Naive thymus-derived CD4-positive, alpha-beta T cell (primary cell): ENCODE measurements at regions not wholly inside any gene's neighbourhood (a gene's known extent, or its start where the extent isn't known, plus 50 kb on each side); places are given as distances from the start of the nearest gene placed in this dataset.

ENCODE experiments used
- ATAC-seq: fragments of 150-1000 bp; cut with Tn5 transposase; 2 replicates; pipeline ENCODE4 v1.10.0; 2021; ENCODE audit warnings: mild to moderate bottlenecking, moderate library complexity
- CTCF ChIA-PET: fragments of 350-600 bp; sonication (Branson Sonifier 250); formaldehyde crosslinking; loops from one replicate; lab custom pipeline; 2021; ENCODE audit warnings: antibody characterized with exemption; lab: Charles Lee
- POLR2A ChIA-PET: fragments of 350-600 bp; sonication (Branson Sonifier 250); formaldehyde crosslinking; loops from one replicate; lab custom pipeline; 2021; ENCODE audit warnings: antibody characterized with exemption, inconsistent platforms; lab: Charles Lee
- DNase-seq, 9 donors: peaks; one replicate each; pipeline versions ENCODE4 v3.0.0 to v3.0.0-alpha.2; 2020 to 2022; ENCODE audit warnings: mixed read lengths in 1 of 9
- H3K27ac ChIP-seq: one replicate; pipeline ENCODE4 v1.7.0; 2013; ENCODE audit warnings: mild to moderate bottlenecking, low read depth, low read length, moderate library complexity
- H3K27me3 ChIP-seq, 2 donors: one replicate each; pipeline ENCODE4 v1.7.0; 2013; ENCODE audit warnings: low read length in 2 of 2, mild to moderate bottlenecking in 2 of 2, moderate library complexity in 2 of 2; ENCODE audit not compliant: control insufficient read depth in 2 of 2, insufficient read depth in 2 of 2
- H3K36me3 ChIP-seq, 3 experiments: 1 replicate in 2 of 3; 2 replicates in 1 of 3; pipeline ENCODE4 v1.7.0; 2013; ENCODE audit warnings: low read length in 3 of 3, mild to moderate bottlenecking in 3 of 3, moderate library complexity in 1 of 3; ENCODE audit not compliant: insufficient read depth in 3 of 3, control insufficient read depth in 2 of 3
- H3K4me1 ChIP-seq, 2 donors: one replicate each; pipeline ENCODE4 v1.7.0; 2013; ENCODE audit warnings: low read length in 2 of 2, mild to moderate bottlenecking in 2 of 2, moderate library complexity in 1 of 2; ENCODE audit not compliant: control insufficient read depth in 2 of 2, insufficient read depth in 2 of 2
- H3K4me3 ChIP-seq: 2 replicates; pipeline ENCODE4 v1.7.0; 2013; ENCODE audit warnings: mild to moderate bottlenecking, low read length
- H3K9me3 ChIP-seq, 3 experiments: 1 replicate in 2 of 3; 2 replicates in 1 of 3; pipeline ENCODE4 v1.7.0; 2013; ENCODE audit warnings: low read length in 3 of 3; ENCODE audit not compliant: control insufficient read depth in 2 of 3
- H3K27ac Mint-ChIP-seq, 9 donors: one replicate each; pipeline ENCODE4 v1.8.0; 2020 to 2022; ENCODE audit warnings: mixed read lengths in 9 of 9, mild to moderate bottlenecking in 8 of 9, moderate library complexity in 5 of 9, inconsistent platforms in 2 of 9
- H3K27me3 Mint-ChIP-seq, 5 donors: one replicate each; pipeline ENCODE4 v1.8.0; 2021 to 2022; ENCODE audit warnings: mixed read lengths in 5 of 5, mild to moderate bottlenecking in 1 of 5
- H3K36me3 Mint-ChIP-seq, 5 donors: one replicate each; pipeline ENCODE4 v1.8.0; 2020 to 2022; ENCODE audit warnings: mixed read lengths in 5 of 5, mild to moderate bottlenecking in 3 of 5, inconsistent platforms in 1 of 5
- H3K4me1 Mint-ChIP-seq, 7 donors: one replicate each; pipeline ENCODE4 v1.8.0; 2020 to 2022; ENCODE audit warnings: mixed read lengths in 7 of 7, mild to moderate bottlenecking in 3 of 7, inconsistent platforms in 1 of 7
- H3K4me3 Mint-ChIP-seq, 10 donors: one replicate each; pipeline ENCODE4 v1.8.0; 2020 to 2022; ENCODE audit warnings: mild to moderate bottlenecking in 10 of 10, mixed read lengths in 10 of 10, moderate library complexity in 6 of 10, inconsistent platforms in 2 of 10
- H3K9me3 Mint-ChIP-seq, 11 donors: one replicate each; pipeline ENCODE4 v1.8.0; 2020 to 2022; ENCODE audit warnings: mixed read lengths in 11 of 11, mild to moderate bottlenecking in 4 of 11, inconsistent platforms in 1 of 11, moderate library complexity in 1 of 11
- intact Hi-C, 2 donors: fragments of 100-400 bp; cut with micrococcal nuclease; formaldehyde crosslinking; loops; one replicate each; pipeline ENCODE4 v1.15.1; 2023

DNA sequence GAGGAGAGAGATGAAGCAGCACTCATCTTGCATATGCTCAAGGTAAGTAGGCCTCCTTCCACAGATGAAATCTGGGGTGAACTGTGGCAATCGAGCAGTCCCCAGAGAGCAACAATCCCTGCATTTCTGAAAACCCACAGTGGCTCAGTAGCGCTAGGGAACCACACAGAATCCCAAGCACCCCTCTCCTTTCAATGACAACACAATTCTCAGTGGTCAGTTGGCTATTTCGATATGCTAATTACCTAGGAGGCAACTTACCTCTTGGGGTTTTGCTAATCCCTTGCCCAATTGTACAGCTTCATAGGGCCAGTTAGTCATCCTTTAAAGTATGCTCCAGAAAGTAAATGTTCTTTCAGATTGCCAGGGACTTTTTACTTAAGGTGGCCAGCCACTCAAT is 1035.7 kb downstream of the BCL11B start:
- Histone ChIP-seq H3K36me3 (no peaks in the 10 kb centered on the region), H3K27ac (no peak overlapping the region), H3K27me3 (no peaks in the 10 kb centered on the region), H3K9me3 (no peaks in the 10 kb centered on the region), H3K4me1 (peaks cover 0 to 28% of the 10 kb centered on the region in 2 donors), H3K4me3 (no peak overlapping the region)
- Mint-ChIP-seq H3K36me3 (peaks cover 0 to 6% (median 3%) of the 10 kb centered on the region in 5 donors), H3K27ac (peak overlapping the region in 5 of 9 donors; percentile 30 to 68 (median 57)), H3K27me3 (no peaks in the 10 kb centered on the region), H3K4me1 (peaks cover 26 to 87% (median 78%) of the 10 kb centered on the region in 7 donors), H3K4me3 (peak overlapping the region in 3 of 10 donors; percentile 4 to 23 (median 14)), H3K9me3 (peaks cover 0 to 5% (median 0%) of the 10 kb centered on the region in 11 donors)
- ChIA-PET CTCF (no interaction called here), POLR2A (interaction anchor here (0.9 to 1.4 kb wide), 4 partner anchors 9 to 96 kb away, joined by 3 to 5 read pairs (median 4); no protein-coding TSS in a partner anchor)
- intact Hi-C loops, result no loop called here
- ATAC-seq (no peak), DNase-seq (no peak)

DNA sequence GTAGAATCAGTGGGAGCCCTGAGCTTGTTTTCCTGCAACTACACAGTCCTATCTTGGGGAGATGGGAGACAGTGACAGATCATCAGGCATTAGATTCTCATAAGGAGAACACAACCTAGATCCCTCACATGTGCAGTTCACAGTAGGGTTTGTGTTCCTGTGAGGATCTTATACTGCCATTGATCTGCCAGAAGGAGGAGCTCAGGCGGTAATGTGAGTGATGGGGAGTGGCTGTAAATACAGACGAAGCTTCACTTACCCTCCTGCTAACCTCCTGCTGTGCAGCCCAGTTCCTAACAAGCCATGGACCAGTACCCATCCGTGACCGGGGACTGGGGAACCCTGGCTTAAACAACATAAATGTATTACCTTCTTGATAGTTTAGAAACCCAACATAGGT is 1034.1 kb downstream of the BCL11B start:
- no peaks in the 10 kb centered on the region for H3K27me3 ChIP-seq
- no peak overlapping the region for H3K27ac ChIP-seq
- H3K4me1 Mint-ChIP-seq, result peaks cover 26 to 89% (median 73%) of the 10 kb centered on the region in 7 donors
- peaks cover 0 to 5% (median 0%) of the 10 kb centered on the region in 11 donors for H3K9me3 Mint-ChIP-seq
- peak in 5 of 9 donors; percentile 14 to 31 (median 18) for DNase-seq
- H3K27me3 Mint-ChIP-seq, result no peaks in the 10 kb centered on the region
- intact Hi-C loops, result loop anchor here in 1 of 2 donors (2.0 kb wide), 1 partner anchor 13 kb away; no protein-coding TSS in a partner anchor
- ChIA-PET POLR2A (interaction anchor here (0.6 to 1.9 kb wide), 7 partner anchors 8 to 956 kb away, joined by 3 to 9 read pairs (median 4); no protein-coding TSS in a partner anchor), CTCF (interaction anchor here (0.5 to 1.7 kb wide), 6 partner anchors 8 to 949 kb away, joined by 3 to 4 read pairs (median 4); no protein-coding TSS in a partner anchor)
- H3K4me3 ChIP-seq, result no peak overlapping the region
- H3K4me1 ChIP-seq, result peaks cover 0 to 24% of the 10 kb centered on the region in 2 donors
- H3K27ac Mint-ChIP-seq, result peak overlapping the region in 8 of 9 donors; percentile 44 to 88 (median 72)
- H3K9me3 ChIP-seq, result no peaks in the 10 kb centered on the region
- ATAC-seq, result no peak
- H3K36me3 Mint-ChIP-seq, result peaks cover 0 to 6% (median 0%) of the 10 kb centered on the region in 5 donors
- H3K36me3 ChIP-seq, result no peaks in the 10 kb centered on the region
- peak overlapping the region in 5 of 10 donors; percentile 18 to 29 (median 25) for H3K4me3 Mint-ChIP-seq

DNA sequence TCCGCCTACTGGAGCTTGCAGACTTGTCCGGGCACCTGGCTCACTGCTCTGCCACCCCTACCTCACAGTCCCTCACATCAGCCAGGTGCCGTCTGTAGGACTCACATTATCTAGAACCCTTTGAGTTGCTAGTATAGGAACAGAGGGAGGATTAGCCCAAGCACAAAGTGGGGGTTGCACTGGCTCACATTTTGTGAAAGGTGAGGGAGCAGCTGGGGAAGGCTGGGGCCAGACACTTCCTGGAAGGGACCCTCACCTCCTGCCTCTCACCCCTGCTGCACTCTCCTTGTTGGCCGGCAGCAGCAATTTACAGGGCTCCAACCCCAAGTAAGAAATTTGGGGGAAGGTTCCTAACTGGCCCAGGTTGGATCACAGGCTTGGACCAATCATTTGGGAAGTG is 1031.6 kb downstream of the BCL11B start:
- no peaks in the 10 kb centered on the region for H3K27me3 Mint-ChIP-seq
- intact Hi-C loops, result no loop called here

DNA sequence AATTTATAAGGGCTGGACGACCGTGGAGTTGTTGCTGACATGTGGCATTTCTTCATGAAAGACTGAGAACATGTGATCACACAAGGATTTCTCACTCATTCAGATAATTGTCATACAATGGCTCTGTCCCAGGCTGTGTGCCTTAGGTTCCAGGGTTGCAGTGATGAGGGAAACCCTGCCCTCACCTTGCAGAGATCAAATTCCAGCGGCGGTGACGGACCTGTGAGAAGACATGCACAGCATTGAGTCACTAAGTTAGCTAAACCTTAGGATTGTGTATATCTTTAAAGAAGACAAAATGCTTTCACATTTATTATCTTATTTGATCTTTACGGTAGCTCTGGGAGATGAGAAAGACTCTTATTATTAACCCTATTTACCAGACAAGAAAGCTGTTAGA is 1029.1 kb downstream of the BCL11B start:
- H3K27ac Mint-ChIP-seq, result peak overlapping the region in 2 of 9 donors; percentile 37 to 38
- Histone ChIP-seq H3K36me3 (no peaks in the 10 kb centered on the region), H3K27ac (no peak overlapping the region), H3K4me1 (peaks cover 0 to 12% of the 10 kb centered on the region in 2 donors), H3K9me3 (no peaks in the 10 kb centered on the region), H3K27me3 (no peaks in the 10 kb centered on the region), H3K4me3 (no peak overlapping the region)
- ChIA-PET CTCF (interaction anchor here (0.6 kb wide), 1 partner anchor 18 kb away, joined by 4 read pairs; no protein-coding TSS in a partner anchor), POLR2A (interaction anchor here (0.9 to 1.1 kb wide), 2 partner anchors 12 to 67 kb away, joined by 3 to 5 read pairs; no protein-coding TSS in a partner anchor)
- intact Hi-C loops, result no loop called here
- no peaks in the 10 kb centered on the region for H3K27me3 Mint-ChIP-seq
- DNase-seq, result no peak
- peaks cover 0 to 3% (median 0%) of the 10 kb centered on the region in 11 donors for H3K9me3 Mint-ChIP-seq
- ATAC-seq, result no peak
- H3K4me1 Mint-ChIP-seq, result peaks cover 7 to 59% (median 29%) of the 10 kb centered on the region in 7 donors
- peaks cover 0 to 4% (median 0%) of the 10 kb centered on the region in 5 donors for H3K36me3 Mint-ChIP-seq
- H3K4me3 Mint-ChIP-seq, result no peak overlapping the region

More for the DNA sequence above, 1031.6 kb downstream of the BCL11B start:
- Mint-ChIP-seq H3K36me3 (no peaks in the 10 kb centered on the region), H3K4me3 (no peak overlapping the region), H3K4me1 (peaks cover 7 to 78% (median 52%) of the 10 kb centered on the region in 7 donors), H3K27ac (peak overlapping the region in 3 of 9 donors; percentile 3 to 50 (median 4)), H3K9me3 (peaks cover 0 to 3% (median 0%) of the 10 kb centered on the region in 11 donors)
- no peak overlapping the region for H3K27ac ChIP-seq
- ChIA-PET CTCF (no interaction called here), POLR2A (no interaction called here)
- DNase-seq, result no peak
- no peak overlapping the region for H3K4me3 ChIP-seq
- no peaks in the 10 kb centered on the region for H3K9me3 ChIP-seq
- no peaks in the 10 kb centered on the region for H3K36me3 ChIP-seq
- ATAC-seq, result no peak
- no peaks in the 10 kb centered on the region for H3K27me3 ChIP-seq
- peaks cover 0 to 18% of the 10 kb centered on the region in 2 donors for H3K4me1 ChIP-seq

DNA sequence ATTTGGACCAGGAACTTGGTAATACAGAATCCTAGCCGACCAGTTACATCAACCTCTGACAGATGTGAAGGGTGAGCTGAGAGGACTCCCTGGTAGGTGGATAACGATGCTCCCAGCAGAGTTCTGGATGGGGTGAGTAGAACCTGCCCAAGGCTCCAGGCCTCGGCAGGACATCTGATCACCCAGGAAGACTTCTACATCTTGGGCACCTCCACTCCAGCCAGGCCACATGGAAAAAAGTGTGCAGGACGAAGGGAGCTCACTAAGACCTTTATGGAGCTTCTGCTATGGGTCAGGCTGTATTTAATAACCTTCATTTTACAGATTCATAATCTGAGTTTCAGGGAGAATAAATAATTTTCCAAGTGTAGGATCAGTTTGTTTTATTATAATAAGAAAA is 1028.7 kb downstream of the BCL11B start:
- no peak overlapping the region for H3K4me3 ChIP-seq
- Mint-ChIP-seq H3K4me1 (peaks cover 4 to 57% (median 27%) of the 10 kb centered on the region in 7 donors), H3K27ac (peak overlapping the region in 1 of 9 donors; percentile 37), H3K4me3 (no peak overlapping the region), H3K27me3 (no peaks in the 10 kb centered on the region), H3K9me3 (peaks cover 0 to 3% (median 0%) of the 10 kb centered on the region in 11 donors), H3K36me3 (peaks cover 0 to 4% (median 0%) of the 10 kb centered on the region in 5 donors)
- DNase-seq (no peak), ATAC-seq (no peak)
- H3K36me3 ChIP-seq, result no peaks in the 10 kb centered on the region
- ChIA-PET CTCF (interaction anchor here (0.6 to 1.5 kb wide), 2 partner anchors 14 to 18 kb away, joined by 4 read pairs; no protein-coding TSS in a partner anchor), POLR2A (interaction anchor here (0.9 to 1.7 kb wide), 3 partner anchors 10 to 68 kb away, joined by 3 to 6 read pairs (median 5); no protein-coding TSS in a partner anchor)
- no peaks in the 10 kb centered on the region for H3K27me3 ChIP-seq
- intact Hi-C loops, result no loop called here
- peaks cover 0 to 8% of the 10 kb centered on the region in 2 donors for H3K4me1 ChIP-seq
- H3K9me3 ChIP-seq, result no peaks in the 10 kb centered on the region
- H3K27ac ChIP-seq, result no peak overlapping the region

DNA sequence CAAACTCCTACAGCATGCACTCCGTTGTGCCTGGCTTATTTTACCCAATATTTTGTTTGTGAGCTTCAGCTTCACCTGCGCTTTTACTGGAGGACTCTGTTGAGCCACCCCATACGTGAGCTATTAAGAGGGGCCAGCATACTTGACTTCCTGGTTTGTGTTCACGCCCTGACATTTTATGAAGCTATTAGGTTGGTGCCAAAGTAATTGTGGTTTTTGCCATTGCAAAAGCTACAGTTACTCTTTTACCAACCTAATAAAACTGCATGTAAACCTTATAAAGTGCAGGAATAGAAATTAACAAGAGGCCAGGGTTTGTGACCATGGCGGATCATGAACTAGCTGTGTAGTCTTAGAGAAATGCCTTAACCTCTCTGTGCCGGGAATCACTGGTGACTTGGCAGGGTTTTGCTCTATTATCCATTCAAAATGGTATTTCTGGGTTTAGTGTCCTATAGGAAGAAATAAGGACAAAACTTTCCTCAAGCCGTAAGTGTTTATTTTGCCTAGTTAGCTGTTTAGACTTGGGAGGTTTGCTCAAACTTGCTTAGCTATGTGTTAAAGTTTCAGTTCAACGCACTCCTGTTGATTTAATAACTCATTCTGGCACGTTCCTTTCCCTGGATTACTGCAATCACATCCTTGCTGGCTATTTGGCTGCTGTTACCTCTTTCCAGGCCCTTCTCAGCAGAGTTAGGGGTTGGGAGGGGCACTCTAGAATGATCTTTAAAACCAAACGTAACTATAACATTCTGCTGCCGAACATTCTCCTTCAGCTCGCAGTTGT is 1027.6 kb downstream of the BCL11B start:
- DNase-seq, result no peak
- Mint-ChIP-seq H3K27ac (peak overlapping the region in 4 of 9 donors; percentile 3 to 70 (median 30)), H3K4me3 (no peak overlapping the region), H3K36me3 (peaks cover 0 to 4% (median 0%) of the 10 kb centered on the region in 5 donors), H3K9me3 (peaks cover 0 to 3% (median 0%) of the 10 kb centered on the region in 11 donors), H3K27me3 (no peaks in the 10 kb centered on the region), H3K4me1 (peaks cover 2 to 56% (median 22%) of the 10 kb centered on the region in 7 donors)
- intact Hi-C loops, result no loop called here
- ChIA-PET CTCF (interaction anchor here (0.6 to 1.5 kb wide), 2 partner anchors 15 to 223 kb away, joined by 3 to 4 read pairs; no protein-coding TSS in a partner anchor), POLR2A (interaction anchor here (1.0 to 1.7 kb wide), 3 partner anchors 11 to 54 kb away, joined by 3 to 6 read pairs (median 5); no protein-coding TSS in a partner anchor)
- Histone ChIP-seq H3K4me3 (no peak overlapping the region), H3K9me3 (no peaks in the 10 kb centered on the region), H3K27ac (no peak overlapping the region), H3K4me1 (peaks cover 0 to 6% of the 10 kb centered on the region in 2 donors), H3K27me3 (no peaks in the 10 kb centered on the region), H3K36me3 (no peaks in the 10 kb centered on the region)
- ATAC-seq, result no peak
